HG02798 (cell line): ENCODE measurements at regions not wholly inside any gene's neighbourhood (a gene's known extent, or its start where the extent isn't known, plus 50 kb on each side); places are given as distances from the start of the nearest gene placed in this dataset.

Source experiments
- ATAC-seq: cut with Tn5 transposase; IDR thresholded peaks from one replicate; pipeline ENCODE4 v1.9.1; 2021; ENCODE audit warnings: mild to moderate bottlenecking; ENCODE audit not compliant: unreplicated experiment, poor library complexity

- no peak for ATAC-seq
These were observed 50.0 kb upstream of the TRPM1 start for GRCh38 chr15:31151301-31152233.

DNA sequence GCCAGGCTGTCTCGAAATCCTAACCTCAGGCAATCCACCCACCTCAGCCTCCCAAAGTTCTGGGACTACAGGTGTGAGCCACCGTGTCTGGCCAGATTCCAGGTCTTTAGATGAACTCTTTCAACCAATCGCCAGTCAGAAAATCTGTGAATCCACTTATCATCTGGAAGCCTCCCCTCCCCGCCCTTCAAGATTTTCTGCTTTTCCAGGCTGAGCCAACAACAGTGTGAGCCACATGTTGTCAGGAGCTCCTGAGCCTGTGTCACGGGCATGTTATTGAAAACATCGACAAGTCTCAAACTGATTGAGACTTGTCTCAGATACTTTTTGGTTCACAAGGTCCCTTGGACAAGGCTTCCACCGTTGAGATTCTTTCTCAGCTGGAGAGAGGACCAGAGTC, 52.0 kb upstream of the TRPM1 start:
- ATAC-seq, result no peak

GRCh38 chr15:31155151-31155550, 53.6 kb upstream of the TRPM1 start:
- ATAC-seq, result no peak

DNA sequence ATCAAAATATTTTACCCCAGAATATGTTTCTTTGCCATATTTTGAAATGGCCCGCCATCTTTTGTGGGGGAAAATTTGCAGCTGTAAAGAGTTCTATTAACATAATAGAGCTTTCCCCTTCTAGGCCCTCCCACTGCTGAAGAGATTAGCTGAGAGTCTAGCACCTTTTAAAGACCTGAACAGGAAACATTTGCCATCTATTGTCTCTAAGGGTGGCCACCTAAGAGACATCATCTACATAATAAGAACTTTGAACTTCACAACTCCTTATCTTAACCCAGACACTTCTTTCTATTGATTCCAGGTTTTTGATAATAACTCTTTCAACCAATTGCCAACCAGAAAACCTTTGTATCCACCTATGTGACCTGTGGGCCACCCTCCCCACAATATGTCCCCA, 54.7 kb upstream of the TRPM1 start:
- no peak for ATAC-seq

GRCh38 chr15:31156808-31157207, 55.3 kb upstream of the TRPM1 start:
- ATAC-seq, result no peak

DNA sequence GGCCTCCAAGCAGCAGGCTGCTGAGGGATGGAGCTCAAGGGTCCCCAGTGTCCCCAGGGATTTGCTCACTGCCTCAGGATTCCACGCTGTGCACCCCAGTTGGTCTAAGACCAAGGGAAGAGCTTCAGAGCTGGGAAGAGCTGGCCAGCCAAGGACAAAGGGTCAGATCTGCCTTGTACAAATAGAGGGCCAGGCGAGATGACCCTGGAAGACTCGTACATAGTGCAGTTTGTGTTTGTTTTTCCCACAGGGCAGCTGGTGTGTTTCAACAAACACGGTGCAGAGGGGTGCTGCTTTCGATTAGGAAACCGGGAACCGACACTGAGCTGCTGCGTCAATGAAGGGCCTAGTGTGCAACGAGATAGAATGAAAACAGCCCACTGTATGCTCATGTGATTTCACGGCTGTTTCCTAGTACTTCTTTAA, 56.1 kb upstream of the TRPM1 start:
- no peak for ATAC-seq

DNA sequence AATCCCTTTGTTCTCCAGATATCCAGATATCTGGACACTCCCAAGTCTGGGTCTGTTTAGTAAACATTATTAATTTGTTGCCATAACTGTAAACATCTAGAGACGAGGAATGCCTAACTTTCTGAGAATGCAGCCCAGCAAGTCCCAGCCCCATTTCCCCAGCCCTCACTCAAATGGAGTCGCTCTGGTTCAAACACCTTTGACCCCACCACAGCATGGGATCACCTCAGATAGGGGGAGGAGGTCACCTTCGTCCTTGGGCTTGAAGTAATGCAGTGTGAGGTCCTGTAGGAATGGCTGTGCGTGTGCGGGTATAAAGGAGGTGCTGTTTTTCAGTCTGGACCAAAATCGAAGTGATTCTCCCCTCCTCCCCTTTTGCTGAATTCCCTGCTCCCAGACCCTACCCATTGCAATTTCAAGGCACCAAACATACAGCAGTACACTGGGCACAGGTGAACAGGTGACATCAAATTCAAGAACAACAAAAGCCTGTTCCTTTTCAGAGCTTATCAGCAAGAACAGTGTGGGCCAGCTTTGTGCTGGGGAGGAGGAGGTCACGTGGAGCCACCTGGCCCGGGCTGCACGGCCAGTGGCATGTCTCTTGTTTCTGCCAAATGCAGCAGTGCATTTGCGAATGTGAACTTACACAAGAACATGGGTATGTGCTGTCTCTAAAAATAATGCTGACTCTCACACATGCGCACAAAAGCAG, 57.5 kb upstream of the TRPM1 start:
- ATAC-seq, result no peak

- ATAC-seq, result no peak
These were observed 58.3 kb upstream of the TRPM1 start for GRCh38 chr15:31159837-31160236.

- no peak for ATAC-seq
These were observed 58.8 kb upstream of the TRPM1 start for GRCh38 chr15:31160297-31160696.

GRCh38 chr15:31160740-31161495, 59.4 kb upstream of the TRPM1 start:
- no peak for ATAC-seq

DNA sequence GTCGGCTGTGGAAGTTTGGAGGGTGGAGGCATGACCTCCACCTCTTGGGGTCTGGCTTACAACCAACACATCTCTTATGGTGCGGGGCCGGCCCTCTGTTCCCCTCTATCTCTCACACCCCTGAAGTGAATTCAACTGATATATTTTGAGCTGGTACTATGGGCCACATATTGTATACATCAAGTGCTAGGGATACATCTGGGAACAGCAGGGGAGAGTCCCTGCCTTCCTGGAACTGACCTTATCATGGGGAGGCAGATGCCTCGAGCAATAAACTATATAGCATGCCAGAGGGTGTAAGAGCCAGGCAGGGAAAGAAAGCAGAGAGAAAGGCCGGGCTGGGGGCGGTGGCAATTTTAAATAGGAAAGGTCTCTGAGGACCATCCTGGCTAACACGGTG, 60.4 kb upstream of the TRPM1 start:
- no peak for ATAC-seq

DNA sequence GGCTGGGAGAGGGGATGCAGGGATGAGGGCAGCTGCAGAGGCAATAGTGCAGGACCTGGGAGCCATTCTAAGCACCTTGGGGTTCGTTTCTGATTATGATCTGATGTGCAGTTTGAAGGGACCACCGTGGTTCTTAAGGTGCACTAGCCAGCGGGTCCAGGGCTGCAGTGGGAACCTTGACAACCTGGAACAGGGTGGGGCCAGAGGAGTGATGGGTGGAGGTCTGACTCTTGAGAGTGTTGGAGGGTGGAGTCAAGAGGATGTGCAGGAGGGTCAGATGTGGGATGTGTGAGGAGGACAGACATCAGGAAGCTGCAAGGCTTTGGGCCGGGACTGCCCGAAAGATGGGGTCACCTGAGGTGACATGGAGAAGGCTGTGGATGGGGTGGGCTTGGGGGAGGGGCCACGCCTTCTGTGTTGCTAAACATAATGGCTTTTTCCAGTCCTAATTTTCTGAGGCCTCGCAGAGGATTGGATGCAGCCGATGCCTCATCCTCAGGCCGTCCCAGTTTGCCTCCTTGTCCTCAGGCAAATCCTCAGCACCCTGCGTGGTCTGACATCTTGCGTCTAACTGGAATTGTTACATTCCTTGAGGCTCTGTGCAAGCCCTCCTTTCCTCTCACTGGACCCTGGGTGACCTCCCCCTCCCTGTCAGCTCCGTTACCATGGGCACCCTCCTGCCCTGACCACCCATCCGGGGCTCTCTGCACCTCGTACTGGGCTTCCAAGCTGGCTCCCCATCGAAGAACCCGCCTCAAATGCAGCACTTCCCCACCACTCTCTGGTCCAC, 61.4 kb upstream of the TRPM1 start:
- ATAC-seq, result no peak

DNA sequence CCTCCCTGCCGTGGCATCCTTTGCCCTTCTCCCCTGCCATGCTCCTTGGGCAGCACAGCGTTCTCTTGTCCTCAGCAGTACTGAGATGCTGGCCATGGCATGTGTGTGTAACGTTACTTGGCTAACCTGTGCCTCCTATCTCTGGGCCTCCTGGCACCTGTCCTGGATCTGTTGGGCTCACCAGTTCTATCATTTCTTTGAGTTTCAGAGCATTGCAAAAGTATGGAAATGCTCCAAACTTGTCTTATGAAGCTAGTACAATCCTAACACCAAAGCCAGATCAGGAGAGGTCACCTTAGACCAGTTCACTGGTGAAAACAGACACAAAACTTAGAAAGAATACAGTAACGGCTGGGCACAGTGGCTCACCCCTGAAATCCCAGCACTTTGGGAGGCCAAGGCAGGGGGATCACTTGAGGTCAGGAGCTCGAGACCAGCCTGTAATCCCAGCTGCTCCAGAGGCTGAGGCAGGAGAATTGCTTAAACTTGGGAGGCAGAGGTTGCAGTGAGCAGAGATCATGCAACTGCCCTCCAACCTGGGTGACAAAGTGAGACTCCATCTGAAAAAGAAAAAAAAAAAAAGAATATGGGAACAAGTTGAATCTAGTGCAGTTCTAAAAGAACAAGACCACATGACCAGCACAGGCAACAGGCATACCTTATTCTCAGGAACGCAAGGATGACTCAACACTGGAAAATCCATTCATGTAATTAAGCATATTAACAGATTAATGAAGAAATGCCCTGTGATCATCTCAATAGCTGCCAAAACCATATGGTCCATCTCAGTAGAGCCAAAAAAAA, 62.4 kb upstream of the TRPM1 start:
- no peak for ATAC-seq

DNA sequence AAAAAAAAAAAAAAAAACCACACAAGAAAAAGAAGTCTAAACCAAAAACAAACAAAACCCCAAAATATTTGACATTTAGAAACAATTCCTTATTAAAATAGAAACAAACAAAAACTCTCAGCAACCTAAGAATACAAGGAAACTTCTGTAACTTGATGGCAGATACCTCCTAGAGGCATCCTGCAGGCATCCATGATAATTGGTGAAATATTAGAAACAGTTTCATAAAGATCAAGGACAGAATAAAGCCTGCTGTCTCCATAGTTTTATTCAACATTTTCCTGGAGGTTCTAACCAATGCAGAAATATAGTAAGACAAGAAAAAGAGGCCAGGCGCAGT, 63.0 kb upstream of the TRPM1 start:
- no peak for ATAC-seq

- no peak for ATAC-seq
These were observed 68.0 kb upstream of the TRPM1 start for GRCh38 chr15:31169558-31169957.

DNA sequence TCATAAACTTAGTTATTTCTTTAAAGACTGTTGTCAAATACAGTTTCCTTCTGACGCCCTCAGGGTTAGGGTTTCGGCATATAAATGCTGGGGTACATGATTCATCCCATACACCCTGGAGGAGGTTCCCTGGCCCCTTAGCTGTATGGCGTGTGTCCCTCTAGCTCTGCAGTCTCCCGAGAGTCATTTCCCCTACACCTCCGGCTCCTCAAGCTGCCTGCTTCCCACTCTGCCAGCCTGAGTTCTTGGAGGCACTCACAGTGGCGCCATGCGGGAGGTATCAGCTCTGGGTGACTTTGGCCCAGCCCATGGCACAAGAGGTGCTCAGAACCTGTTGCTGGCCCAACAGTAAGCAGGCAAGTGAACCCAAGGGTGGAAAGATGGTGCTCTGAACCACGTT, 70.2 kb upstream of the TRPM1 start:
- no peak for ATAC-seq

- no peak for ATAC-seq
These were observed 71.1 kb upstream of the TRPM1 start for GRCh38 chr15:31172606-31173005.

GRCh38 chr15:31173790-31174450, 72.4 kb upstream of the TRPM1 start:
- ATAC-seq, result no peak

GRCh38 chr15:31175484-31175883, 74.0 kb upstream of the TRPM1 start:
- ATAC-seq, result no peak
